Astrocyte (in vitro differentiated cells and primary cell): ENCODE measurements at regions not wholly inside any gene's neighbourhood (a gene's known extent, or its start where the extent isn't known, plus 50 kb on each side); places are given as distances from the start of the nearest gene placed in this dataset.

ENCODE experiments used
- DNase-seq: peaks from one replicate; pipeline ENCODE4 v3.0.0-alpha.2; 2010; ENCODE audit warnings: low read depth
- FAIRE-seq: peaks from 2 replicates; lab custom pipeline; 2011; peaks lifted over from hg19 to GRCh38; lab: Jason Lieb, UNC
- H2AFZ ChIP-seq: 2 replicates; pipeline ENCODE4 v1.6.0; 2012; ENCODE audit warnings: low read depth, low read length, inconsistent platforms
- H3K27ac ChIP-seq: 2 replicates; pipeline ENCODE4 v1.5.1; 2011; ENCODE audit warnings: low read depth, low read length, inconsistent platforms
- H3K27me3 ChIP-seq: 2 replicates; pipeline ENCODE4 v1.6.0; 2011; ENCODE audit warnings: low read length, inconsistent platforms; ENCODE audit not compliant: insufficient read depth
- H3K36me3 ChIP-seq: 2 replicates; pipeline ENCODE4 v1.5.1; 2011; ENCODE audit warnings: low read length, inconsistent platforms; ENCODE audit not compliant: insufficient read depth
- H3K4me1 ChIP-seq: 2 replicates; pipeline ENCODE4 v1.5.1; 2011; ENCODE audit warnings: low read length, inconsistent platforms; ENCODE audit not compliant: insufficient read depth
- H3K4me2 ChIP-seq: 2 replicates; pipeline ENCODE4 v1.6.0; 2012; ENCODE audit warnings: low read length, inconsistent platforms
- H3K4me3 ChIP-seq: 2 replicates; pipeline ENCODE4 v1.5.1; 2011; ENCODE audit warnings: low read depth, mild to moderate bottlenecking, low read length, inconsistent platforms; ENCODE audit not compliant: insufficient read depth
- H3K79me2 ChIP-seq: 2 replicates; pipeline ENCODE4 v1.6.0; 2012; ENCODE audit warnings: mild to moderate bottlenecking, low read length, inconsistent platforms; ENCODE audit not compliant: insufficient read depth
- H3K9ac ChIP-seq: 2 replicates; pipeline ENCODE4 v1.6.0; 2012; ENCODE audit warnings: mild to moderate bottlenecking, low read length, inconsistent platforms
- H3K9me3 ChIP-seq: 2 replicates; pipeline ENCODE4 v1.5.1; 2012; ENCODE audit warnings: low read depth, mild to moderate bottlenecking, low read length, inconsistent platforms; ENCODE audit not compliant: insufficient read depth
- H4K20me1 ChIP-seq: 2 replicates; pipeline ENCODE4 v1.6.0; 2012; ENCODE audit warnings: low read length, inconsistent platforms; ENCODE audit not compliant: insufficient read depth
- H3K27ac Mint-ChIP-seq: one replicate; pipeline ENCODE4 v1.8.0; 2021; ENCODE audit warnings: mild to moderate bottlenecking, mixed read lengths; ENCODE audit not compliant: unreplicated experiment
- H3K27me3 Mint-ChIP-seq: one replicate; pipeline ENCODE4 v1.8.0; 2021; ENCODE audit warnings: low read depth, mixed read lengths; ENCODE audit not compliant: unreplicated experiment
- H3K36me3 Mint-ChIP-seq: one replicate; pipeline ENCODE4 v1.8.0; 2021; ENCODE audit warnings: low read depth, mixed read lengths; ENCODE audit not compliant: unreplicated experiment
- H3K4me1 Mint-ChIP-seq: one replicate; pipeline ENCODE4 v1.8.0; 2021; ENCODE audit warnings: low read depth, mixed read lengths; ENCODE audit not compliant: unreplicated experiment
- H3K4me3 Mint-ChIP-seq: one replicate; pipeline ENCODE4 v1.8.0; 2021; ENCODE audit warnings: mild to moderate bottlenecking, moderate library complexity, mixed read lengths; ENCODE audit not compliant: unreplicated experiment
- H3K9me3 Mint-ChIP-seq: one replicate; pipeline ENCODE4 v1.8.0; 2021; ENCODE audit warnings: mild to moderate bottlenecking, mixed read lengths; ENCODE audit not compliant: unreplicated experiment
- CTCF ChIP-seq: IDR thresholded peaks from 2 replicates; pipeline ENCODE4 v1.5.1; 2011; ENCODE audit warnings: low read depth, mild to moderate bottlenecking, inconsistent platforms, low read length, moderate library complexity; ENCODE audit not compliant: insufficient read depth
- EZH2 ChIP-seq: IDR thresholded peaks from 2 replicates; pipeline ENCODE4 v1.6.1; 2012; ENCODE audit warnings: mild to moderate bottlenecking, low read length, inconsistent platforms; ENCODE audit not compliant: insufficient read depth

DNA sequence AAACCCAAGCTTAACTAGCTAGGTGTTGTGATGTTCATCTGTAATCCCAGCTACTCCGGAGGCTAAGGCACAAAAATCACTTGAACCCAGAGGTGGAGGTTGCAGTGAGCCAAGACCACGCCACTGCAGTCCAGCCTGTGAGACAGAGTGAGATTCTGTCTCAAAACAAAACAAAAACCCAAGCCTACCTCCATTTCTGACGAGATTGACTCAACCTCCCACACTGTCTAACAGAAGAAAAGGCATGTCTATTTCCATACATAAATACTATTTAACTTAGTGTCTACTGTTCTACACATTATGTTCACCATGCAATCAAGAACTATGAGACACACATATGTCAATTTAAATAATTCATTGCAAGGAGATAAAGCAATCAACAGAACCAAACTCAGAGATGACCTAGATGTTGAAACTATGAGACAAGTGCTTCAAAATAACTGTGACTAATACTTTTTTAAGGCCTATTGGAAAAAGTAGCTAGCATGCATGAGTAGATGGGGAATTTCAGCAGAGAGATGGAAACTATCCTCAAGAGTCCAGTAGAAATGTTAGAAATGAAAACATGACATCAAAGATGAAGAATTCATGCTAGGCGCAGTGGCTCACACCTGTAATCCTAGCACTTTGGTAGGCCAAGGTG, 75.9 kb upstream of the DHRS4 start:
- Histone ChIP-seq H3K4me2 (no peak overlapping the region), H3K27me3 (no peaks in the 10 kb centered on the region), H3K4me1 (no peaks in the 10 kb centered on the region), H4K20me1 (no peaks in the 10 kb centered on the region), H3K79me2 (no peaks in the 10 kb centered on the region), H3K9me3 (peaks cover 2% of the 10 kb centered on the region), H3K4me3 (no peak overlapping the region), H3K27ac (no peak overlapping the region), H2AFZ (no peak overlapping the region), H3K36me3 (no peaks in the 10 kb centered on the region), H3K9ac (no peak overlapping the region)
- no peak for DNase-seq
- no peaks in the 10 kb centered on the region for H3K36me3 Mint-ChIP-seq
- no peak for FAIRE-seq
- no peak overlapping the region for H3K4me3 Mint-ChIP-seq
- H3K27me3 Mint-ChIP-seq: no peaks in the 10 kb centered on the region
- TF ChIP-seq CTCF: no peak
- peaks cover 26% of the 10 kb centered on the region for H3K4me1 Mint-ChIP-seq
- H3K9me3 Mint-ChIP-seq: peaks cover 5% of the 10 kb centered on the region
- peak overlapping the region; percentile 75 for H3K27ac Mint-ChIP-seq

GRCh38 chr14:23881282-23881681, 72.3 kb upstream of the DHRS4 start:
- H3K27me3 Mint-ChIP-seq: no peaks in the 10 kb centered on the region
- TF ChIP-seq EZH2 (no peak), CTCF (no peak)

More at GRCh38 chr14:23881282-23881681, 72.3 kb upstream of the DHRS4 start:
- Histone ChIP-seq H4K20me1 (no peaks in the 10 kb centered on the region), H3K4me1 (no peaks in the 10 kb centered on the region), H3K9me3 (no peaks in the 10 kb centered on the region), H3K79me2 (no peaks in the 10 kb centered on the region), H3K4me3 (no peak overlapping the region), H3K4me2 (no peak overlapping the region), H3K27me3 (peaks cover 2% of the 10 kb centered on the region), H3K36me3 (no peaks in the 10 kb centered on the region), H2AFZ (no peak overlapping the region), H3K9ac (no peak overlapping the region), H3K27ac (no peak overlapping the region)
- Mint-ChIP-seq H3K4me1 (peaks cover 24% of the 10 kb centered on the region), H3K4me3 (no peak overlapping the region), H3K9me3 (no peaks in the 10 kb centered on the region), H3K36me3 (no peaks in the 10 kb centered on the region), H3K27ac (peak overlapping the region; percentile 91)
- FAIRE-seq (no peak), DNase-seq (peak; percentile 39)
